OCI-LY3 (cell line): ENCODE measurements at regions not wholly inside any gene's neighbourhood (a gene's known extent, or its start where the extent isn't known, plus 50 kb on each side); places are given as distances from the start of the nearest gene placed in this dataset.

ENCODE experiments used
- CTCF ChIP-seq: fragments of 200-600, 300-600 bp; sonication (generic); IDR thresholded peaks from 2 replicates; pipeline ENCODE4 v1.5.1; 2014; ENCODE audit warnings: antibody characterized with exemption, low read length, low read depth
- EZH2phosphoT487 ChIP-seq: fragments of 200-600 bp; shearing (Covaris generic); IDR thresholded peaks from 2 replicates; pipeline ENCODE4 v1.6.1; 2018; ENCODE audit warnings: antibody characterized with exemption, mixed run types, low read depth

DNA sequence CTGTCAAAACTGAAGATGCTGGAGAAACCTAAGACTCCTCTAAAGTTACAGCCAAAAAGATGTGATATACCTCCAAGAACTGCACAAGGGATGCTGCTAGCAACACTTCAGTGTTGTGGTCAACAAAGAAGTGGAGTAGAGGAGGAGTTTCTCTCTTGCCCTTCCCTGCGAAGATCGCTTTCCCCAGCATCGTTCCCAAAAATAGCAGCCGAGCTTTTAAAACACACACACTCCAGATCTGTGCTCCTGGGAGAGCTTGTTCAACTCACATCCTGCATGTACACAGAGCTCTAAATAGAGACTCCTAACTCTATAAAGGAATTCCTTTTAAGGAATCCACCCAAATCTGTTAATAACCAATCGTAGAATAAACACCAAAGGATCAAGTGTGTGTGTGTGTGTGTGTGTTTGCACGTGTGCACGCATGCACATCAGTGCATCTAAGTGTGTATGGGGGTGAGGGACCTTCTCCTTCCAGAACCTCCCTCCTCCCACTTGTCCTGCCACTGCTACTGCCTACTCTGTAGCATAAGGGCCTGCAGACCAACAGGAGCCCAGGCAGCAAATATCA is 58.5 kb downstream of the PSMG1 start:
- TF ChIP-seq EZH2phosphoT487 (no peak), CTCF (no peak)
